IPS-18a (cell line): ENCODE measurements at regions not wholly inside any gene's neighbourhood (a gene's known extent, or its start where the extent isn't known, plus 50 kb on each side); places are given as distances from the start of the nearest gene placed in this dataset.
"Not testable (repeated sequence)": the region's sequence is repeated elsewhere in the genome, so short reads cannot be mapped to it uniquely, and the experiment has no call there.

ENCODE experiments used
- H3K27ac ChIP-seq: one replicate; pipeline ENCODE4 v1.5.1; 2013; ENCODE audit warnings: low read length
- H3K27me3 ChIP-seq: one replicate; pipeline ENCODE4 v1.6.1; 2013; ENCODE audit warnings: mild to moderate bottlenecking, low read length; ENCODE audit not compliant: control insufficient read depth, insufficient read depth
- H3K36me3 ChIP-seq: one replicate; pipeline ENCODE4 v1.6.1; 2013; ENCODE audit warnings: low read depth, low read length; ENCODE audit not compliant: control insufficient read depth
- H3K4me1 ChIP-seq: one replicate; pipeline ENCODE4 v1.6.1; 2013; ENCODE audit warnings: low read depth, low read length; ENCODE audit not compliant: control insufficient read depth
- H3K4me3 ChIP-seq: one replicate; pipeline ENCODE4 v1.5.1; 2013; ENCODE audit warnings: low read length
- H3K9ac ChIP-seq: one replicate; pipeline ENCODE4 v1.6.1; 2013; ENCODE audit warnings: mild to moderate bottlenecking, low read length, moderate library complexity
- H3K9me3 ChIP-seq: one replicate; pipeline ENCODE4 v1.6.1; 2013; ENCODE audit warnings: low read depth, low read length; ENCODE audit not compliant: control insufficient read depth

DNA sequence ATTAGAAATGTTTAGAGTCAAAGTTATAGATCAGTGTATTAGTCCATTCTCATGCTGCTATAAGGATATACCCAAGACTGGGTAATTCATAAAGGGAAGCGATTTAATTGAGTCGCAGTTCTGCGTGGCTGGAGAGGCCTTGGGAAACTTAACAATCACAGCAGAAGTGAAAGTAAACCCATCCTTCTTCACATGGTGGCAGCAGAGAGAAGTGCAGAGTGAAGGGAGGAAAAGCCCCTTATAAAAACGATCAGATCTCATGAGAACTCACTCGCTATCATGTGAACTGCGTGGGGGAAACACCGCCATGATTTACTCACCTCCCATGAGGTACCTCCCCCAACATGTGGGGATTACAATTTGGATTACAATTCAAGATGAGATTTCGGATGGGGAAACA lies 871.5 kb downstream of the DIPK2A start:
- no peak overlapping the region for H3K27ac ChIP-seq
- H3K4me3 ChIP-seq: no peak overlapping the region
- no peaks in the 10 kb centered on the region for H3K27me3 ChIP-seq
- no peak overlapping the region for H3K9ac ChIP-seq
- no peaks in the 10 kb centered on the region for H3K36me3 ChIP-seq
- H3K9me3 ChIP-seq: no peaks in the 10 kb centered on the region
- no peaks in the 10 kb centered on the region for H3K4me1 ChIP-seq

GRCh38 chr3:144852999-144853398 lies 881.4 kb downstream of the DIPK2A start:
- Histone ChIP-seq H3K9me3 (no peaks in the 10 kb centered on the region), H3K9ac (no peak overlapping the region), H3K27ac (no peak overlapping the region), H3K4me3 (no peak overlapping the region), H3K4me1 (no peaks in the 10 kb centered on the region), H3K36me3 (no peaks in the 10 kb centered on the region), H3K27me3 (no peaks in the 10 kb centered on the region)

DNA sequence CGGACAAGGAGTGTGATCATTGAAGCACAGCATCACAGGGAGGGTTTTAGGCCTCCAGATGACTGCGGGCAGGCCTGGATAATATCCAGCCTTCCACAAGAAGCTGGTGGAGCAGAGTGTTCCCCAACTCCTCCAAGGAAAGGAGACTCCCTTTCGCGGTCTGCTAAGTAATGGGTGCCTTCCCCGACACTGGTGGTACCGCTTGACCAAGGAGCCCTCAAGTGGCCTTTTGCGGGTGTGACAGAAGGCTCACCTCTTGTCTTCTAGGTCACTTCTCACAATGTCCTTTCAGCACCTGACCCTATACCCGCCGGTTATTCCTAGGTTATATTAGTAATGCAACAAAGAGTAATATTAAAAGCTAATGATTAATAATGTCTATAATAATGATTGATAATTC lies 882.4 kb downstream of the DIPK2A start:
- not testable (repeated sequence) for H3K27me3 ChIP-seq, H3K27ac ChIP-seq, H3K4me3 ChIP-seq, H3K9me3 ChIP-seq, H3K4me1 ChIP-seq, H3K36me3 ChIP-seq, H3K9ac ChIP-seq

- no peaks in the 10 kb centered on the region for H3K36me3 ChIP-seq
- no peak overlapping the region for H3K27ac ChIP-seq
- H3K4me1 ChIP-seq: peaks cover 9% of the 10 kb centered on the region
These were observed 887.5 kb downstream of the DIPK2A start for GRCh38 chr3:144859161-144859560.

DNA sequence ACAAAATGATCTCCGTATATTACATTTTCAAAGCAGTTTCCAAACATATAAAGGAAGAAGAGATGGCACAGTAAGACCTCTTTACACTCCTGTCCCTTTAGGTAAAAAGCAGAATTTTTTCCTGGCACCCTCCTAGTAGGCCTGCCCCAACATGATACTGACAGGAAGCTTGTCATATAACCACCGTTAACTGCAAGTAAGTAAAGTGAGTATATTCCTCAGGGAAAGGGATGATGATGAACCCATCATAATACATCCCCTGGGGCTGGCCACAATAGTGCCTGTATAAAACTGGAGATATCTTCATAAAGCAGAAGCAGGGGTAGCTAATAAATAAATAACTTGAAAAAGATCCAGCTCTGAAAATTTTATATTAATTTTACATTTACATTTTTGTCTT lies 893.0 kb downstream of the DIPK2A start:
- Histone ChIP-seq H3K4me3 (no peak overlapping the region), H3K36me3 (no peaks in the 10 kb centered on the region), H3K27me3 (no peaks in the 10 kb centered on the region), H3K9me3 (no peaks in the 10 kb centered on the region), H3K4me1 (no peaks in the 10 kb centered on the region), H3K27ac (no peak overlapping the region), H3K9ac (no peak overlapping the region)

More at GRCh38 chr3:144859161-144859560, 887.5 kb downstream of the DIPK2A start:
- Histone ChIP-seq H3K4me3 (no peak overlapping the region), H3K27me3 (no peaks in the 10 kb centered on the region), H3K9ac (no peak overlapping the region), H3K9me3 (no peaks in the 10 kb centered on the region)

- H3K27me3 ChIP-seq: no peaks in the 10 kb centered on the region
These were observed 894.3 kb downstream of the DIPK2A start for GRCh38 chr3:144865948-144866347.

DNA sequence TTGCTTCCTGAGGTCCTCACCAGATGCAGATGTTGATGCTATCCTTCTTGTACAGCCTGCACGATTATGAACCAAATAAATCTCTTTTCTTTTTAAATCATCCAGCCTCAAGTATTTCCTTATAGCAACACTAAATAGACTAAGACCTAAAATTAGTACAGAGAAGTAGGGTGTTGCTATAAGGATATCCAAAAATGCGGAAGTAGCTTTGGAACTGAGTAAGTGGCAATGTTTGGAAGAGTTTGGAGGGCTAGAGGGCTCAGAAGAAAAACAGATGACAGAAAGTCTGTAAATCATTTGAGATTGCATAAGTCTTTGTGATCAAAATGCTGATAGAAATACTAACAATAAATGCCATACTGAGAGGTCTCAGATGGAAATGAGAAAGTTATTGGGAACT lies 894.9 kb downstream of the DIPK2A start:
- H3K9me3 ChIP-seq: no peaks in the 10 kb centered on the region
- no peaks in the 10 kb centered on the region for H3K27me3 ChIP-seq
- H3K4me3 ChIP-seq: no peak overlapping the region
- no peaks in the 10 kb centered on the region for H3K4me1 ChIP-seq
- no peaks in the 10 kb centered on the region for H3K36me3 ChIP-seq
- no peak overlapping the region for H3K9ac ChIP-seq
- no peak overlapping the region for H3K27ac ChIP-seq

More at GRCh38 chr3:144865948-144866347, 894.3 kb downstream of the DIPK2A start:
- Histone ChIP-seq H3K4me3 (no peak overlapping the region), H3K9ac (no peak overlapping the region), H3K9me3 (no peaks in the 10 kb centered on the region), H3K36me3 (no peaks in the 10 kb centered on the region), H3K27ac (no peak overlapping the region), H3K4me1 (no peaks in the 10 kb centered on the region)

DNA sequence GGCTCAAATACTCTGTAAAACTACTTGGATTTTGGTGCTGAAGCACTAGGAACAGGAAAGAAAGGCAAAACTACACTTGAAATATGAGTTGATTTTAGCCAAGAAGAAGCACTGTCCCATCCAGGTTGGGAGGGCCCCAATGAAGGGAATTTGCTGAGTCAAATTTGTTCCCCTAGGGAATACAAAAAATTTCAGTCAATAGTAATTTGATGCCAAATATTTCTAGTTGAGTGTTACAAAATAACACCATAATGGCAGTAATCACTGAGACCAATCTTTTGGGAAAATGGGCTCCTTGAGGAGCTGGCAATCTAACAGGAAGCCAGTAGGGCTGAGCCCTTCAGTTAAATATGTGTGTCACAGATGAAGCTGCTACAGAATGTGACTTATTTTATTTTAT lies 896.9 kb downstream of the DIPK2A start:
- H3K36me3 ChIP-seq: no peaks in the 10 kb centered on the region

DNA sequence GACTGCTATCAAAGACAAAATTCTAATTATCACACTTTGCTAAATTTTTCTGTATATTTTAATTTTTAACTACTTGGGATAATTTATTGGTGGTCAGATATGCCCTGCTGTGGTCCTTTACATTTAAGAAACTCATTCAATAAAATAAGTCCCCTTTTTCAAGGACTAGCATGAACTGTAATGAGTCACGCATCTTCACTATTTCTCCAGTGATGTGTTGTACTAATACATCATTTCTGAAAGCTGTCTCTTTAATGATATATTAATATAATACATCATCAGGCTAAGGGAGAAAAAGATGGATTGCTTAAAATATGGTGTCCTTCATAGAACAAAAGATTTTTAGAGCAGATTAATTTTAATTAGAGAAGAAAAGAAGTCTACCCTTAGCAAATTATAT lies 901.4 kb downstream of the DIPK2A start:
- Histone ChIP-seq H3K27ac (no peak overlapping the region), H3K9ac (no peak overlapping the region), H3K9me3 (no peaks in the 10 kb centered on the region), H3K36me3 (no peaks in the 10 kb centered on the region), H3K4me3 (no peak overlapping the region), H3K4me1 (no peaks in the 10 kb centered on the region), H3K27me3 (no peaks in the 10 kb centered on the region)

More for the DNA sequence above, 896.9 kb downstream of the DIPK2A start:
- H3K27ac ChIP-seq: no peak overlapping the region
- H3K9me3 ChIP-seq: no peaks in the 10 kb centered on the region
- no peaks in the 10 kb centered on the region for H3K4me1 ChIP-seq
- no peak overlapping the region for H3K4me3 ChIP-seq
- no peaks in the 10 kb centered on the region for H3K27me3 ChIP-seq
- no peak overlapping the region for H3K9ac ChIP-seq

- Histone ChIP-seq H3K9me3 (no peaks in the 10 kb centered on the region), H3K4me1 (no peaks in the 10 kb centered on the region), H3K9ac (no peak overlapping the region), H3K4me3 (no peak overlapping the region), H3K27me3 (no peaks in the 10 kb centered on the region), H3K27ac (no peak overlapping the region), H3K36me3 (no peaks in the 10 kb centered on the region)
These were observed 903.6 kb downstream of the DIPK2A start for GRCh38 chr3:144875211-144875610.

- Histone ChIP-seq H3K27me3 (no peaks in the 10 kb centered on the region), H3K4me1 (no peaks in the 10 kb centered on the region), H3K9ac (no peak overlapping the region), H3K9me3 (no peaks in the 10 kb centered on the region), H3K36me3 (no peaks in the 10 kb centered on the region), H3K27ac (no peak overlapping the region), H3K4me3 (no peak overlapping the region)
These were observed 905.7 kb downstream of the DIPK2A start for GRCh38 chr3:144877356-144877755.

- no peaks in the 10 kb centered on the region for H3K36me3 ChIP-seq
- no peak overlapping the region for H3K27ac ChIP-seq
- H3K4me3 ChIP-seq: no peak overlapping the region
- H3K27me3 ChIP-seq: no peaks in the 10 kb centered on the region
- H3K9ac ChIP-seq: no peak overlapping the region
- no peaks in the 10 kb centered on the region for H3K4me1 ChIP-seq
- H3K9me3 ChIP-seq: no peaks in the 10 kb centered on the region
These were observed 908.1 kb downstream of the DIPK2A start for GRCh38 chr3:144879701-144880100.
